ENCODE measurements at regions not wholly inside any gene's neighbourhood (a gene's known extent, or its start where the extent isn't known, plus 50 kb on each side); places are given as distances from the start of the nearest gene placed in this dataset.
"Not testable (repeated sequence)": the region's sequence is repeated elsewhere in the genome, so short reads cannot be mapped to it uniquely, and the experiment has no call there.

GRCh38 chr10:33036670-33037069 lies 78.6 kb upstream of the ITGB1 start:
- no peak for DNase-seq (ENCODE audit: low read depth)

- no peak for DNase-seq (ENCODE audit: low read depth)
Observed at GRCh38 chr10:33035411-33035810, 77.4 kb upstream of the ITGB1 start.

- no peak for DNase-seq (ENCODE audit: low read depth)
Observed at GRCh38 chr10:33034931-33035330, 76.9 kb upstream of the ITGB1 start.

GRCh38 chr10:33032654-33033151 lies 74.7 kb upstream of the ITGB1 start:
- no peak for DNase-seq (ENCODE audit: low read depth)

GRCh38 chr10:33031815-33032653 lies 74.0 kb upstream of the ITGB1 start:
- no peak for DNase-seq (ENCODE audit: low read depth)

GRCh38 chr10:33031171-33031570 lies 73.1 kb upstream of the ITGB1 start:
- no peak for DNase-seq (ENCODE audit: low read depth)

- DNase-seq (ENCODE audit: low read depth) = not testable (repeated sequence)
Observed at GRCh38 chr10:33028515-33028914, 70.5 kb upstream of the ITGB1 start.

- DNase-seq (ENCODE audit: low read depth) = no peak
Observed at GRCh38 chr10:33027088-33027487, 69.1 kb upstream of the ITGB1 start.

GRCh38 chr10:33026422-33026821 lies 68.4 kb upstream of the ITGB1 start:
- no peak for DNase-seq (ENCODE audit: low read depth)

GRCh38 chr10:33025910-33026309 lies 67.9 kb upstream of the ITGB1 start:
- DNase-seq (ENCODE audit: low read depth) = no peak

- DNase-seq (ENCODE audit: low read depth) = no peak
Observed at GRCh38 chr10:33025039-33025438, 67.0 kb upstream of the ITGB1 start.

- no peak for DNase-seq (ENCODE audit: low read depth)
Observed at GRCh38 chr10:33022691-33023090, 64.7 kb upstream of the ITGB1 start.

- no peak for DNase-seq (ENCODE audit: low read depth)
Observed at GRCh38 chr10:33022090-33022489, 64.1 kb upstream of the ITGB1 start.

GRCh38 chr10:33016988-33017387 lies 59.0 kb upstream of the ITGB1 start:
- DNase-seq (ENCODE audit: low read depth) = no peak

GRCh38 chr10:33015761-33016547 lies 57.9 kb upstream of the ITGB1 start:
- no peak for DNase-seq (ENCODE audit: low read depth)

GRCh38 chr10:33013331-33013730 lies 55.3 kb upstream of the ITGB1 start:
- not testable (repeated sequence) for DNase-seq (ENCODE audit: low read depth)

GRCh38 chr10:33012306-33012705 lies 54.3 kb upstream of the ITGB1 start:
- no peak for DNase-seq (ENCODE audit: low read depth)

- no peak for DNase-seq (ENCODE audit: low read depth)
Observed at GRCh38 chr10:33010132-33011037, 52.4 kb upstream of the ITGB1 start.

GRCh38 chr10:33009244-33010131 lies 51.5 kb upstream of the ITGB1 start:
- DNase-seq (ENCODE audit: low read depth) = no peak

GRCh38 chr10:33008499-33009243 lies 50.6 kb upstream of the ITGB1 start:
- DNase-seq (ENCODE audit: low read depth) = peak; percentile 39

Data from activated gamma-delta T cell treated with anti-CD3 and anti-CD28 coated beads, Interleukin-2, amount 50 U/mL, for 16 hours (primary cell).